Activated CD4-positive, alpha-beta T cell treated with anti-CD3 and anti-CD28 coated beads, Interleukin-2, amount 50 U/mL, for 24 hours (primary cell): ENCODE measurements at regions not wholly inside any gene's neighbourhood (a gene's known extent, or its start where the extent isn't known, plus 50 kb on each side); places are given as distances from the start of the nearest gene placed in this dataset.

ENCODE experiments used
- DNase-seq, 2 donors: peaks; one replicate each; pipeline ENCODE4 v3.0.0-alpha.2; 2020; ENCODE audit warnings: low read depth in 1 of 2, low spot score in 1 of 2

DNA sequence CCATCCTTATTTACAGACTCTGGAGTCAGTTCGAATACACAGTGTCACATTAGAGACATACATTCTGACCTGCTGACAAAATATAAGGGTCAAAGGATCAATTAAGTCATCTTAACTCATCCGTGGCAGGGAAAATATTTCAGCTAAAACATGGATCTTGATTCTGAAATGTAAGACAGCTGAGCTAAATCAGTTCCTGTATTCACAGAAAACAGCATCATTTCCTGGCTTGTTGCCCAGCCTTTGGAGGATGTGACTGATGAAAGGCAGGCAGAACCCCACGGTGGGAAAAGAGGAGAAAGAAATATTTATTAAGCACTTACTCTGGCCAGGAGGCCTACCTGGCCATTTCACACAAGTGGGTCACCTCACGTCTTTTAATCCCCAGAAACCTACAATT lies 101.9 kb downstream of the GAS2L3 start:
- no peak for DNase-seq

DNA sequence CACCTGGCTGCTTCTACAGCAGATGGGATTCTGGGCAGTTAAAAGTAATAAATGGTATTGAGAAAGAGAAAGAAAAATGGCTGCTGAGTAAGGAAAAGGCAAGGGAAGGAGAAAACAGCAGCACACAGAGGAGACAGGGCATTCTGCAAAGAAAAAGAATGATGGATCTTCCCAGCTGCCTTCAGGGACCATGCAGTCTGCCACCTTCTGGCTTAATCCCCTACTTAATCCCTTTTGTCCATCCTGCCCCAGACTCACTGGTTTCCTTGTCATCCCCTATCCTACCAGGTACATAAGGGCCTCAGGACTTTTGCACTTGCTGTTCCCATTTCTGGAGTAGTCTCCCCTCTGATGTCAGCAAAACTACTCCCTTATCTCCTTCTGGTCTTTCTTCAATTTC lies 107.6 kb downstream of the GAS2L3 start:
- DNase-seq = no peak

DNA sequence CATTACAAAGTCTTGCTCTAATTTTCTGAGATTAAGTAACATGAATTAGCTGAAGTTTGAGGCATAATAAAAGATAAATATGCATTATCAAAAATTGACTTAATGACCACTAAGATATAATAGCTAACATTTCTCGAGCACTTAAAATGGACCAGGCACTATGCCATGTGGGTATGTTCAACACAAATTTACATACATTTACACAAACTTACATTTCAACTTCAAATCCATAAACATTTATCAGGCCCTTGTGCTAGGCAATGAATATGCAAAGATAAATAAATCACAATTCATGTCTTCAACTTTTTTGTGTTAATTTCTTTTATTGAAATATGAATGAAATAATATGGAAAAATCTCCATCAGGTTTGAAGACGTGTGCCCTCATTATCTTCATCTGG lies 108.7 kb downstream of the GAS2L3 start:
- DNase-seq = no peak

DNA sequence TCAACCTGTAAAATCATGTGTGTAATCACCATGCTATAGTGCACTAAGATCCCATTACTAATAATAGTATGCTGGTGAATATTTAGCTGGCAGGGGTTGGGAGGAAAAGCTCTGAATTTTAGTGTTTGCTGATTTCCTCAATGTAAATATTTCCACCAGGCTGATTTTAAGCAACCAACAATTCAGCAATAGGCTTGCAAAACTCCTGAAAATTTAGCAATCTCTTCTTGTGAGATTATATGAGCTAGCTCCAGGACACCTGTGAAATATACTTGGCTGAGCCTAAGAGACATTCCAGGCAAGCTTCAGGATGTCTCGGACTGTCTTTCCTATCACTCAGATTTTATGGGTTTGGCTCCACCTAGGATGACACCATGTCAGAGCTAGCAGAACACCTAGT lies 106.9 kb upstream of the ANO4 start:
- no peak for DNase-seq

DNA sequence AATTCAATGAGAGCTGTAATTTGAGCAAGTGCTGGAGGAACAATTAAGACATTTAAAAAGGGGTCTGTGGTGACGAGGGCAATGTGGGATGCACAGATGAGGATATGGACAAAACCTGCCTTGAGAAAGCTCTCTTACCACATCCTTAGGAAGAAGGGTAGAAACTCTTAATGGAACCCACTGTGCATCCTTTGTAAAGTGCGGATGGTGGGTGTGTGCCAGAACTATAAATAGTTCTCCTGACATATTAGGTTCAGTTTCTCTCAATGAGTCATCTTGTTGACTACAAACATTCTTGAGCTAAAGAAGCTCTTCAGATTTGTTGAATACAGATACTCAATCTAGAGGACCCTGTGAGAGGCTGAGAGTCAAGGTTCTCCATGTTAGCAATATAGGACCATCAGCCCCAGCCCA lies 106.1 kb upstream of the ANO4 start:
- no peak for DNase-seq

DNA sequence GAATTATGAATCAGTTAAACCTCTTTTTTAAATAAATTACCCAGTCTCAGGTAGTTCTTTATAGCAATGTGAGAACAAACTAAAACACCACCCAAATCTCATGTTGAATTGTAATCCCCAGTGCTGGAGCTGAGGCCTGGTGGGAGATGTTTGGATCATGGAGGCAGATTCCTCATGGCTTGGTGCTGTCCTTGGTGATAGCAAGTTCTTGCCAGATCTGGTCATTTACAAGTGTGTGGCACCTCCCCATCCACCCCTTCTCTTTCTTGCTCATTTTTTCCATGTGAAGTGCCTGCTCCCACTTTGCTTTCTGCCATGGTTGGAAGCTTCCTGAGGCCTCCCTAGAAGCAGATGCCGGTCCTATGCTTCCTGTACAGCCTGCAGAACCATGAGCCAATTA lies 102.1 kb upstream of the ANO4 start:
- no peak for DNase-seq

DNA sequence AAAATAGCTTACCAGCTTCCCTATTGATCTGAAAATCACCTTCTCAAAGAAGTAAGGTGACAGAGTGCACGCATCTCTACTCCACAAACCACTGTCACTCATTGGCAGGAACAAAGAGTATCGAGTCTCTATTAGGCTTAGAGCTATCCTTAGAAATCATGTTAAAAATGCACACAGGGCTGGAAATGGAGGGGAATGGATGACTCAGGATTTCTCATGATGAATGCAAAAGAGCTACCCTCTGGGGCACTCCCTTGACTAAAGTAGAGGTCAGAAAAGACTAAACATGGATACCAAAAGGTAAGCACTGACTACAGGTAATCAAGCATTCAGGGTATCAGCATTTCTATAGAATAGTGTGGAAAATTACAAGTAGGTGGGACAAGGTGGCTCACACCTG lies 96.1 kb upstream of the ANO4 start:
- no peak for DNase-seq

DNA sequence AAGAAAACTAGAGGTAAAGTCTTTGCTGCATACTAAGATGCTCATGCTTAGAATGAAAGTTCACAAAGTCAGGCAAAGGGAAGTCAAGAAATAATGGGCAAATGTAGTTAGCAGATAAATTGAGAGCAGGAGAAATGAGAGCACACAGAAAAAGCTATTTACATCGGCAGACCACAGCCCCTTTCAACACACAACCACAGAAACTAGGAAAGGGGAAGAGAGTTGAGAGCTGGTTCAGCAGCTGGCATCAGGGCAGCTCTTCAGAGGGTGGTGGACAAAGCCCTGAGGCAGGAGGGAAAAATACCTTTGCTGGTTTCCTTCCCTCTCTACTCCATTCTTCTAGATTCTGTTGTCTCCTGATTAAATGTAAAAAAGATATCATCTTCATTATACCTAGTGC lies 95.4 kb upstream of the ANO4 start:
- no peak for DNase-seq

DNA sequence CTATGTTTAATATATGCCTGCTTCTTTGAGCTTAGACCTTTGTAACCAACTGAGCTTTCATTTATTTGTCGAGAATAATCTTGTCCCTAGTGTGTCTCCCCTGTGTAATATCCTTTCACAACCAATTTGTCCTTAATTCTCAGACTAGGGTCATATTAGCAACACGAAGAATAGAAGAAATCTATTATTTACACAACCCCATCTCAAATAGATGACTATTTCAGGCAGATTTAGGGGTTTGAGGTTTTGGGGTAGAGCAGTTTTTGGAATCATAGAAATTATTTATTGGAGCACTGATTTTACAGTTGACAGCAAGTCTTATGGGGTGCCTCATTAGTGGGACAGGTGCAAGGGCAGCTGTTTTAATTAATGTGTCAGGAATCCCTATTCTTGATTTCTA lies 91.2 kb upstream of the ANO4 start:
- no peak for DNase-seq

DNA sequence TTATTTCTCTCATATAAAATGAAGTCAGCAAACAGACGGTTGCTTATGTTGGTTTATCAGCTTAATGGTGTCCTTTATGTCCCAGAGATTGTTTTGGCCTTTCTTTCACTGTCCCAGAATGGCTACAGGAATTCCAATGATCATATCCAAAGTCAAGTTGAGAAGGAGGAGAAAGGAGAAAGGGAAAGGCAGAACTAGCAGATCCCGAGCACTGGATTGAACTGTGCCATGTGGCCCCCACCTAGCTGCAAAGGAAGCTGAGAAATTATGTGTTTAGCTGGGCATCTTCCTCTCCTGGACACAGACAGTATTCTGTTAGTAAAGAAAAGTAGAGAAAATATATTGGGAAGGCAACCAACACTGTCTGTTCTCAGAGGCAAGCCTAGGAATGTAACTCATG lies 90.7 kb upstream of the ANO4 start:
- DNase-seq = no peak

DNA sequence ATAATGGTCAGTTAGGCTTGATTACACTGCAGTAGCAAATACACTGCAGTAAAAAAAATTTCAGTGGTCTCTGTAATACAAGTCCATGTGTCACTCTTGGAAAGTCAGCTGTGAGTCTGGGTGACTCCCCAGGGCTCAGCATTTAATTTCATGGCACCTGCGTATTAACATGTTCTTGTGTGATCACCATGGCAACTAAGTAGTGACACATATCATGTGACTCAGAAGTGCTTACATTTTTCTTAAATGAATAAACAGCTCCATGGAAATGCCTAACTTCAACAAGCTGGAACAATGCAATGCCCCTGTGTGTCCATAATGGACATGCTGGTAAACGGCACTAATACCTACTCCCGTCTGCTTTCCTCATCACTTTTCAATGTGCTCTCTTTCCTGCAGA lies 88.5 kb upstream of the ANO4 start:
- DNase-seq = no peak

DNA sequence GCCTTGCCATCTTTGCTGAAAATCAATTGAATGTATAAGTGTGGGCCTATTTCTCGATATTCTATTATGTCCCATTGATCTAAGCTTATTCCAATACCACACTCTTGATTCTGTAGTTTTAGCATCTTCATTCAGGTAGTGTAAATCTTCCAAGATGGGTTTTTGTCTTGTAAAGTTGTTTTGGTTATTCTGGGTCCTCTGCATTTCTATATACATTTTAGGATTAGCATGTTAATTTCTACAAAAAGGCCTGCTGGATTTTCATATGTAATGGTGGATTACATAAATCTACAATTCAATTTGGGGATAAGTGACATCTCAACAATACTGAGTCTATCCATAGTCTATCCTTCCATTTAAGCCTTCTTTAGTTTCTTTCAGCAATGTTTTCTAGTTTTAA lies 86.0 kb upstream of the ANO4 start:
- no peak for DNase-seq

DNA sequence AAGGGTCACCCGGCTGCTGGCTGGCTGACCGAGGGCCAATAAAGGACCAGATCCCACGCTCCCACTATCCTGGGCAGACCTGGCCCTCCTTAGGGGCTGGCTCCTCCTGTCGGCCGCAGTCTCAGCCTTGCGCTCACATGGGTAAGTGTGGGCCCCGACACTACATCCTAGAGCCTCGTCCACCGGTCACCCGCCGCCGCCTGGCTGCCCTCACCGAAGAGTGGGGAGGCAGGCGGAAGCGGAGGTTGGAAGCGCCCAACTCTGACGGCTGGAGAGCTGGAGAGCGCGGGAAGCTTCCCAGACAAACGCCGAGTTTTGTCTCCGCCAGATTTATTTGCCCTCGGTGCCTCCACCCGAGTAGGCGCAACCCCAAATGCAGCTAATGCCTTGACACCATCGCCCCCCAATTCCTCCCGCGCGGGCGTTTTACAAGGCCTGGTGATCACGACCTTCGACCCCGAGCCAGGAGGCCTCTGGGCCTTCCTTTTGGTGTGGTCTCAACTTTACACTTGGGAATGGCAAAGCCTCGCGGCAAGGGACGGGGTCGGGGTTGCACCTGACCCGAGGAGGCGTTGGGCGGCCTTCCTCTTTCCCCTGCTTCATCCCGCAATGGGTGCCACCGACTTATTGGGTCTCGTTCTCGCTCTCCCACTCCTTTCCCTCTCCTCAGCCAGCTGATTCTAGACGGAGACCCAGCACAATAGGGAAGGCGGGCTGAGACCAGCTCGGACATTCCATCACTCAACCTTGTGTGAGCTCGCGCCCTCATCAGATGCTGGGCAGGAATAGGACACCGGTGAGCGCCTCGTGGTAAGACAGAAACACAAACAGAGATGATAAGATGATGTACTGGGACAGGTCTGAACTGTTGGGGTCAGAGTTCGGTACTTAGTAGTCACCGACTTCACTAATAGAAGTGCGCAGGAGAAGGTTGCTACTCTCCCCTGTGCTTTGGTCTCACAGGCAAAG lies 78.3 kb upstream of the ANO4 start:
- DNase-seq = no peak

DNA sequence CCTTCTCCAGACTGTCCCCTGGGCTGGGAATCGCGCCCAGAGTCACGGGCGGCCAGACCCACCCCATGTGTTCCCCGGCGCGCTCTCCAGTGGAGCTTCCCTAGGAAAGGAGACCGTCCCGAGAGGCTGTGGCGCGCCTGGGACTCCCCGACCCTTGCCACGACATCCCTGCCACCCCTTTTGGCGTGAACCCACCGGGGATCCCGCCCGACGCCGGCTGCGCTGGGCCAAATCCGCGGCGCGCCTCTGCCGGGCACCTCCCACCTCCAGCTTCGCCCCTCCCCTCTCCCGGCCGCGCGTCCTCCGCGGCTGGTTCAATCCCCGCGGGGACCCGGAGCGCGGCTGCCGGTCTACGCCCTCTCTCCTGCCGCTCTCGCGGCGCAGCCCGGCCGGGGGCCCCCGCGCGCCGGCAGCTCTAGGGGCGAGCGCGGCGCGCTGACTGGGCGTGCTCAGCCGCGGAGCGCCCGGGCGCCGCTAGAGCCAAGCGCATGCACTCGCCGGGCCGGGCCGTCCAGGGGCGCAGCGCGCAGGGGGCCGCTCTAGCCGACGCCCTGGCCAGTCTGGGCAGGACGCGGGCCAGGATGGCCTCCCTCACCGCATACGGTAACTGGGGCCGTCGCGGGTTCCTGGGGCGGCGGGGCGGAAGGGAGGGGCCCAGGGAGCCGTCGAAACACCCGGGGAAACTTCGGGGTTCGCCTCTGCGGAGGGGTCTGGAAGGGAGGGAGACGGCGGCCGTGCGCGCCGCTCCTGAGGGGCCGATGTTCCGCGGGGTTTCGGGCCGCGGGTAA lies 77.4 kb upstream of the ANO4 start:
- DNase-seq = no peak

DNA sequence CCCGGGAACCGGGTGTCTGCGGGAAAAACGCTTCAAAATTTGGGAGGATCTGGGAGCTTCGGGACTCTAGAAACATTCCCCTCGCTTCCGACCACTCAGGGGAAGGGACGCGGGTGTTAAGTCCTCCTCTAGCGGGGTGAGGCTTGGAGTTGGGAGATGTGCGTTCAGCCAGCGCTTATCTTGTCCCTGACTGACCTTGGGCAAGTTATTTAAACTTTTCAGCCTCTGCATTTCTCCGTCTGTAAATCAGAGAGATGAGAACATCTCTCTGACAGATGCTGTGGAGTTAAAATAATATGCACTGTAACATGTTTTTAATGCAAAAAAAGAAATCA lies 76.9 kb upstream of the ANO4 start:
- no peak for DNase-seq

DNA sequence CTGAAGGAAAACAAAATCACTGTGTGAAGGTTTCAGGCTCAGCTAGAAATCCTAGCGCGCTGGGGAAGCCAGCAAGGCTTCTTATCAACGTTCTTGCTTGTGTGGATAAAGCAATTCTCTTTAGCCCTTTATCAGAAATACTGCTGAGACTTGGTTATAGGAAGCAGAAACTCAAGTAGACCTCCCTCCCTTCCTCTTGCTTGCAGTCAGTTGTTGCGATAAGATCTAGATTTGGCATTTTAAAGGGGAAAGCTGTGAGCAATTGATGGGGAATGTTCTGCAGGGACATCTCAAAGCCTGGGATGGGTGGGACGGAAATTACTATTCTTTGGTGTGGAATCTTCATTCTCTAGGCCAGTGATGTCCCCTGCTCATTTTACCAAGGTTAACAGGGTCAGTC lies 76.4 kb upstream of the ANO4 start:
- DNase-seq = no peak

DNA sequence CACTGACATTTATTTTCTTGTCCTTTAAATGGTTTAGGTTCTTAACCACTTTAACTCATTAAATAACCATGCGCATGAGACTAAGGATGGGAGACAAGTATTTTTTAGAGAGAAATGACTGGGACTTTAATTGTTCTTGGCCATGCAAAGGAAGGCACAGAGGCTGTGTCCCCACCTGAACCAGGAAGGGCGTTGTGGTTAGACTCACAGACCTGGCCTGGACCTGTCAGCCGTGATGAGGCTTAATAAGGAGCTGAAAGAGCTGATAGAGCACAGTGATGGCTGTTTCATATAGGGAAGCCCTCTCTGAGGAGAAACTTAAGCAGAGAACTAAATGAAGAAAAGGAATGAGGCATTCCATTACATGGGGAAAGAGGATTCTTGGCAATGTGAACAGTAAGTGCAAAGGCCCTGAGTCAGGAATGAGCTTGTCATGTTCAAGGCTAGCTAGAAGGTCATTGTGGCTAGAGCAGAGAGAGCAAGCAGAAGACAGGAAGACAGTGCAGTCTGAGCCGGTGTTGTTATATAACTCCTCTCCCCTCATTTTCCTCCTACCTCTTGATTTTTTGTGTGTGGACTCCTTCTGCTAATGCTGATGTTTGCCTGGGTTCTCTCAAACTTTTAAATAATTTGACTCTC lies 74.4 kb upstream of the ANO4 start:
- DNase-seq = no peak

DNA sequence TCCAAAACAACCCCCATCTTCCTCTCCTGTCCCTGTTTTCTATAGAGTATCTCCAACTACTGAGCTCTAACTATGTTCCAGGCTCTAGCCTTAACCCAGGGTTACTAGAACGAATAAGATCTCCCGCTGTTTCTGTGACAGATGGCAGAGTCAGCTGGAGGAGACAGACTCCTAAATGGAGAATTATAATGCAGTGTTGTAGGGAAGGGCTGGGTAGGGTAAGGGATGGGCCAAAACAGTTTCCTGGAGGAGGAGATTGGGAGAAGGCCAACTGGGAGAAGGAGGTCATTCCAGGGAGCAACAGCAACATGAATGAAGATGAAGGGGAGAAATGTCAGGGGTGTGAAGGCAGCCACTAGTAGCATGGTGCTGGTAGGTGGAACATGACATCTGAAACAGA lies 73.4 kb upstream of the ANO4 start:
- no peak for DNase-seq

DNA sequence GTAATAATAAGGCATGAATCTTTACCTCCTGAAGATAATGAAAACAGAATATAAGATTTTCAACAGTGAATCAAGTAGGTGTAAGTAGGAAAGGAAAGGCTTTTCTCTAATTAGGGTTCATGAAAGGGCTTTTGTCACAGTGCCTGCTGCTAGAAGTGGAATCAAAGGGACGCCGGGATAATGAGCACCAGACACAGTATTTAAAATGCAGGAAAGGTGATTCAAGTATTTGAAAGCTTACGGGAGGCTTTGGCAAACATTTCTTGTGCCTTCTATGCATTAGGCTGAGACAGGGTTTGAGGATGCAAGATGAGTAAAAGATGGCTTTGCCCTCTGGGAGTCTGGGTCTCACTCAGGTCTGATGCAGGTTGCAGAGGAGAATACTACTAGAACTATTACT lies 70.5 kb upstream of the ANO4 start:
- no peak for DNase-seq

DNA sequence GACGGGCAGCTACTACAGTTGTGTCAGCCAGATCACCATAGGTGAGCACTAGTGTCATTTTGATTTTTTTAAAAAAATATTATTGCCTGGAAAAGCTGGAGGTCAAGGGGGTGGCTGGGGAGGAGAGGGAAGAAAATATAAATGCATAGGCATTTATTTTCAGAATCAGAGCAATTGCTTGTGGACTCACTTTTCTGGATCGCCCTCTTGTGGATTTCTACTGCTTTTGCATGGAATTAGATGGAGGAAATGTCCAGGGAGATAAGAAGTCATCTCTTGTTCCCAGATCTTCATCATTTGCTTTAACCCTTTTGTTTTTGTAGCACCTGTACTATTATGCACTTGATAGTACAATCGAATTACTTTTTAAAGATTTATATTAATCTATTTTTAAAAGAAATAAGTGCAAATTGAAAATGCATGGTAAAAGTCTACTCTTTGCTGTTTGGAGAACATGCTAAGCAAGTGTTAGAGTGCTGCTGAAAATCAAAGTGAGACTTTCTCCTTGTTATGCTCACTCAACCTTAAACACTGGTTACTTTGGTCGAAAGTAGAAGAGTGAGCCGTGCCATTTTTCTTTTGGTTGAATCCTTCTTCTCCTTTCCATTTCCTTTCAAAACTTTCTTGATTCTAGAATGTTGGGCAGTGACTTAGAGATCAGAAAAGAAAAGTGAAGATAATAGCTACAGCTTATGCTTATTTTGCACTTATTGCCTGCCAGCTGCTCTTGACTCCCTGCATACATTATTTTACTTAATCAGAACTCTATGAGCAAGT lies 60.6 kb upstream of the ANO4 start:
- no peak for DNase-seq

DNA sequence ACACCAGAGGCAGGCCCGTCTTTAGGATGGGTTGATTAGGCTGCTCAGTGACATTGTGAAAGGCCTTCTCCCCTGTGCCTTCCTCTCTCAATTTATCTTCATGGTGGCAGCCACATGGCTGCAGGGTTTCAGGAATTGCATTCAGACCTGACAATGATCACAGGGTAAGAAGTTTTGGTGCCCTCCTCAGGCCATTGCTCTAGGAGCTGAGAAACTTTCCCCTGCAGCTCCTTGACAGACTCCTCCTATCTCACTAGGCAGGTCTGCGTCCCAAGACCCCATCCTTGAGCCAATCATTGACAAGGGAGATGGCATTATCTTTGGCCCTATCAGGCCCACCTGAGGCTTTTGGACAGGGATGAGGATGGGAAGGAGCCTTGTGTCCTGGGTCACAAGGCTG lies 57.4 kb upstream of the ANO4 start:
- no peak for DNase-seq
